Calu3 (cell line): ENCODE measurements at regions not wholly inside any gene's neighbourhood (a gene's known extent, or its start where the extent isn't known, plus 50 kb on each side); places are given as distances from the start of the nearest gene placed in this dataset.

ENCODE experiments used
- BruUV-seq: library from RNA; stranded (reverse); fragments of 400-500 nt; replicated peaks from 2 replicates; lab custom pipeline; 2021; lab: Mats Ljungman, UMichigan
- CTCF ChIA-PET: fragments of 300-600 bp; sonication (Branson Sonifier 250); formaldehyde crosslinking; loops from one replicate; lab custom pipeline; 2022; ENCODE audit warnings: antibody characterized with exemption; lab: Charles Lee
- DNase-seq: peaks from one replicate; pipeline ENCODE4 v3.0.0; 2022
- H3K27ac Mint-ChIP-seq: one replicate; pipeline ENCODE4 v1.8.0; 2022; ENCODE audit warnings: mixed read lengths; ENCODE audit not compliant: unreplicated experiment
- H3K27me3 Mint-ChIP-seq: one replicate; pipeline ENCODE4 v1.8.0; 2022; ENCODE audit warnings: mixed read lengths; ENCODE audit not compliant: unreplicated experiment
- H3K36me3 Mint-ChIP-seq: one replicate; pipeline ENCODE4 v1.8.0; 2022; ENCODE audit warnings: mild to moderate bottlenecking, moderate library complexity, mixed read lengths; ENCODE audit not compliant: insufficient read depth, unreplicated experiment
- H3K4me1 Mint-ChIP-seq: one replicate; pipeline ENCODE4 v1.8.0; 2022; ENCODE audit warnings: mild to moderate bottlenecking, low read depth, mixed read lengths; ENCODE audit not compliant: unreplicated experiment
- H3K4me3 Mint-ChIP-seq: one replicate; pipeline ENCODE4 v1.8.0; 2022; ENCODE audit warnings: mild to moderate bottlenecking, low read depth, moderate library complexity, mixed read lengths; ENCODE audit not compliant: unreplicated experiment
- H3K9me3 Mint-ChIP-seq: one replicate; pipeline ENCODE4 v1.8.0; 2022; ENCODE audit warnings: low read depth, mixed read lengths; ENCODE audit not compliant: unreplicated experiment
- intact Hi-C: fragments of 100-400 bp; cut with micrococcal nuclease; formaldehyde crosslinking; loops from one replicate; pipeline ENCODE4 v1.10.0; 2022; ENCODE audit not compliant: unreplicated experiment
- TF ChIP-seq, protein P1 (sequence below): fragments of 200-600 bp; IDR thresholded peaks from one replicate; pipeline ENCODE4 v1.8.0; 2022; ENCODE audit warnings: antibody characterized with exemption; ENCODE audit not compliant: unreplicated experiment

DNA sequence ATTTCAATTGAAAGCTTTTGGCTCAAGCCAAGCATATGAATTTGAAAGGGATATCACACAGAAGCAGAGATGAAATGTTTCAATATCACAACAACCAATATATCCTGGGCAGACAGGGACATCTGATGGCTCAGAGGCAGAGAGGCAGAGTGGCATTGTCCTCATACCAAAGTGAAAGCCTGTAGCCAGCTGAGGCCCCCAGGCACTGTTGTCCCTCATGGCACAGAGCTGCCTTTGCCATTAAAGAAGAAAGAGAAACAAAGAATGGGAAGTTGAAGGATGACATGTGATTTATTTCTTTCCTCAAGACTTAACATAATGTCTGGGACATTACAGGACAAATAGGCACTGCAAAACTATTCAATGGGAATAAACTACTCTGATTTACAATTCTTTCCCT is 504.3 kb upstream of the PCDH15 start:
- H3K36me3 Mint-ChIP-seq = no peaks in the 10 kb centered on the region
- peaks cover 3% of the 10 kb centered on the region for H3K9me3 Mint-ChIP-seq
- CTCF ChIA-PET = no interaction called here
- DNase-seq = no peak
- H3K4me1 Mint-ChIP-seq = no peaks in the 10 kb centered on the region
- no peak overlapping the region for H3K4me3 Mint-ChIP-seq
- intact Hi-C loops = no loop called here
- no peak overlapping the region for H3K27ac Mint-ChIP-seq
- no peaks in the 10 kb centered on the region for H3K27me3 Mint-ChIP-seq
- BruUV-seq = no TSS peak
- TF ChIP-seq, protein P1, sequence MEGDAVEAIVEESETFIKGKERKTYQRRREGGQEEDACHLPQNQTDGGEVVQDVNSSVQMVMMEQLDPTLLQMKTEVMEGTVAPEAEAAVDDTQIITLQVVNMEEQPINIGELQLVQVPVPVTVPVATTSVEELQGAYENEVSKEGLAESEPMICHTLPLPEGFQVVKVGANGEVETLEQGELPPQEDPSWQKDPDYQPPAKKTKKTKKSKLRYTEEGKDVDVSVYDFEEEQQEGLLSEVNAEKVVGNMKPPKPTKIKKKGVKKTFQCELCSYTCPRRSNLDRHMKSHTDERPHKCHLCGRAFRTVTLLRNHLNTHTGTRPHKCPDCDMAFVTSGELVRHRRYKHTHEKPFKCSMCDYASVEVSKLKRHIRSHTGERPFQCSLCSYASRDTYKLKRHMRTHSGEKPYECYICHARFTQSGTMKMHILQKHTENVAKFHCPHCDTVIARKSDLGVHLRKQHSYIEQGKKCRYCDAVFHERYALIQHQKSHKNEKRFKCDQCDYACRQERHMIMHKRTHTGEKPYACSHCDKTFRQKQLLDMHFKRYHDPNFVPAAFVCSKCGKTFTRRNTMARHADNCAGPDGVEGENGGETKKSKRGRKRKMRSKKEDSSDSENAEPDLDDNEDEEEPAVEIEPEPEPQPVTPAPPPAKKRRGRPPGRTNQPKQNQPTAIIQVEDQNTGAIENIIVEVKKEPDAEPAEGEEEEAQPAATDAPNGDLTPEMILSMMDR = no peak

DNA sequence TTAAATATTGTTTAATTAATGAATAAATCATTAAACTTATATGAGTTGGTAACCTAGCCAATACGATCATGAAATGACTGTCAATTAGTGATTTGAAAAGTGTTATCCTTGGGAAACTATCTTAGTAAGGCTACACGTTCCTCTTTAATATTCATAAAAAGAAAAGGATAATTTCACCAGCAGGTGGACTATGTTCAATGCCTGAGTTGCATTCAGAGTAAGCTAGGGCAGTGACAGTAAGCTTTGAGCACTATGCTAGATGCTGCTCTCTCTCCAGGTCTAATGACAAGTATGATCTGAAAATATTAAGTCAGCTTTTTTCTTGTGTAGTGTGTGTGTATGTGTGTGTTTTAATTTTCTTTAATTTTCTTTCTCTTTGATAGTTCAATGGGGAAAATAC is 486.3 kb upstream of the PCDH15 start:
- no TSS peak for BruUV-seq
- CTCF ChIA-PET = interaction anchor here (0.9 kb wide), 1 partner anchor 214 kb away, joined by 5 read pairs; no protein-coding TSS in a partner anchor
- intact Hi-C loops = loop anchor here (2.0 to 10.0 kb wide), 2 partner anchors 211 to 447 kb away; no protein-coding TSS in a partner anchor
- TF ChIP-seq, protein P1 = no peak
- Mint-ChIP-seq H3K27ac (no peak overlapping the region), H3K27me3 (no peaks in the 10 kb centered on the region), H3K9me3 (peaks cover 14% of the 10 kb centered on the region), H3K4me3 (no peak overlapping the region), H3K36me3 (no peaks in the 10 kb centered on the region), H3K4me1 (no peaks in the 10 kb centered on the region)
- DNase-seq = no peak

DNA sequence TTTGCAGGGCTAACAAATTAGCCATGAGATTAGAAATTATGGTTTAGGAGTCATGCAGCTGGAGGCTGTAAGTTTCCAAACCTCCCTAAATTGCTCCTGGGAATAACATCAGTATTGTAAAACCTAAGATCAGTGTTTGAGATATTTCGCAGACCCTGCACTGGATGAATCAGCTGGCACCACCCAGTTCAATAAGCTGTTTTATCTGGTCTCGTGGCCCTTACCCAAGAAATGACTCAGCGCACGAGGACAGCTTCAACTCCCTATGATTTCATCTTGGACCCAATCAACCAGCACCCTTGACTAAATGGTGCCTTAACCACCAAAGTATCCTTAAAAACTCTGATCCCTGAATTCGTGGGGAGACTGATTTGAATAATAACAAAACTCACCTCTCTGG is 482.0 kb upstream of the PCDH15 start:
- Mint-ChIP-seq H3K4me3 (no peak overlapping the region), H3K36me3 (no peaks in the 10 kb centered on the region), H3K27me3 (no peaks in the 10 kb centered on the region), H3K9me3 (peaks cover 9% of the 10 kb centered on the region), H3K27ac (no peak overlapping the region), H3K4me1 (no peaks in the 10 kb centered on the region)
- intact Hi-C loops = loop anchor here (10.0 kb wide), 1 partner anchor 452 kb away; no protein-coding TSS in a partner anchor
- DNase-seq = no peak
- CTCF ChIA-PET = no interaction called here
- BruUV-seq = no TSS peak
- TF ChIP-seq, protein P1 = no peak

DNA sequence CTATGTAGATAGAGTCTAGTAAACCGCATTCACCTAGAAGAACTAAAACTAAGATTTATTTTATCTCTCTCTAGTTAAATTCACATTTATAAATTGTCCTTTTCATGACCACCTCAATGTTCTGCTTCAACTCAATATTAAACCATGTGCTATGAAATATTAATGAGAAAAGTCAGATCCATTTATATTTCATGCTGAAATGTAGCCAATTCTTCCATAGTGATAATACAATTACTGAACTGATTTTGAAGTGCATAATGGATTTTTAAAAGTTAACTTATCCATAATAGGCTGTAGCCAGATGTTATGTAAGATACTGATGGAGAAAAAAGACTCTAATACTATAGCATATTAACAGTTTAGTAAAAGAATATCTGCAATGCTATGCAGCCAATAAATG is 479.7 kb upstream of the PCDH15 start:
- intact Hi-C loops = loop anchor here (10.0 kb wide), 1 partner anchor 454 kb away; no protein-coding TSS in a partner anchor
- Mint-ChIP-seq H3K4me3 (no peak overlapping the region), H3K9me3 (peaks cover 9% of the 10 kb centered on the region), H3K36me3 (no peaks in the 10 kb centered on the region), H3K4me1 (no peaks in the 10 kb centered on the region), H3K27me3 (no peaks in the 10 kb centered on the region), H3K27ac (no peak overlapping the region)
- TF ChIP-seq, protein P1 = no peak
- no TSS peak for BruUV-seq
- CTCF ChIA-PET = interaction anchor here (0.7 kb wide), 1 partner anchor 231 kb away, joined by 5 read pairs; no protein-coding TSS in a partner anchor
- DNase-seq = no peak
